Body of pancreas (tissue), 4 donors: ENCODE measurements at regions not wholly inside any gene's neighbourhood (a gene's known extent, or its start where the extent isn't known, plus 50 kb on each side); places are given as distances from the start of the nearest gene placed in this dataset.

Experiments used
- CTCF ChIP-seq, 7 experiments: fragments of 450-650 bp in 4 of 7; fragments of 200-600 bp in 3 of 7; sonication (generic) in 3 of 7; IDR thresholded peaks; one replicate each; pipeline ENCODE4 v1.5.1; 2016 to 2019; ENCODE audit warnings: antibody characterized with exemption in 7 of 7
- POLR2A ChIP-seq, 3 donors: fragments of 450-650 bp; IDR thresholded peaks; one replicate each; pipeline ENCODE4 v1.6.1; 2016; ENCODE audit warnings: antibody characterized with exemption in 3 of 3, mild to moderate bottlenecking in 2 of 3

- TF ChIP-seq CTCF (IDR thresholded peaks at IDR 0.05) (no peak), POLR2A (IDR thresholded peaks at IDR 0.05) (no peak)
Observed at GRCh38 chr14:43410631-43411030, 1096.5 kb downstream of the FSCB start.
